ENCODE measurements at regions not wholly inside any gene's neighbourhood (a gene's known extent, or its start where the extent isn't known, plus 50 kb on each side); places are given as distances from the start of the nearest gene placed in this dataset.

GRCh38 chr4:189060104-189060503 is 880.6 kb upstream of the FRG1 start:
- TF ChIP-seq, protein P1, sequence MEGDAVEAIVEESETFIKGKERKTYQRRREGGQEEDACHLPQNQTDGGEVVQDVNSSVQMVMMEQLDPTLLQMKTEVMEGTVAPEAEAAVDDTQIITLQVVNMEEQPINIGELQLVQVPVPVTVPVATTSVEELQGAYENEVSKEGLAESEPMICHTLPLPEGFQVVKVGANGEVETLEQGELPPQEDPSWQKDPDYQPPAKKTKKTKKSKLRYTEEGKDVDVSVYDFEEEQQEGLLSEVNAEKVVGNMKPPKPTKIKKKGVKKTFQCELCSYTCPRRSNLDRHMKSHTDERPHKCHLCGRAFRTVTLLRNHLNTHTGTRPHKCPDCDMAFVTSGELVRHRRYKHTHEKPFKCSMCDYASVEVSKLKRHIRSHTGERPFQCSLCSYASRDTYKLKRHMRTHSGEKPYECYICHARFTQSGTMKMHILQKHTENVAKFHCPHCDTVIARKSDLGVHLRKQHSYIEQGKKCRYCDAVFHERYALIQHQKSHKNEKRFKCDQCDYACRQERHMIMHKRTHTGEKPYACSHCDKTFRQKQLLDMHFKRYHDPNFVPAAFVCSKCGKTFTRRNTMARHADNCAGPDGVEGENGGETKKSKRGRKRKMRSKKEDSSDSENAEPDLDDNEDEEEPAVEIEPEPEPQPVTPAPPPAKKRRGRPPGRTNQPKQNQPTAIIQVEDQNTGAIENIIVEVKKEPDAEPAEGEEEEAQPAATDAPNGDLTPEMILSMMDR (IDR thresholded peaks at IDR 0.05; ENCODE audit: unreplicated experiment): no peak
- Mint-ChIP-seq H3K36me3 (ENCODE audit: insufficient read depth) (peaks cover 2% of the 10 kb centered on the region), H3K27me3 (no peaks in the 10 kb centered on the region), H3K4me3 (ENCODE audit: low read depth) (no peak overlapping the region), H3K27ac (no peak overlapping the region), H3K4me1 (ENCODE audit: low read depth) (no peaks in the 10 kb centered on the region), H3K9me3 (ENCODE audit: low read depth) (peaks cover 15% of the 10 kb centered on the region)
- no peak for DNase-seq (ENCODE audit: low spot score, unreplicated experiment)

DNA sequence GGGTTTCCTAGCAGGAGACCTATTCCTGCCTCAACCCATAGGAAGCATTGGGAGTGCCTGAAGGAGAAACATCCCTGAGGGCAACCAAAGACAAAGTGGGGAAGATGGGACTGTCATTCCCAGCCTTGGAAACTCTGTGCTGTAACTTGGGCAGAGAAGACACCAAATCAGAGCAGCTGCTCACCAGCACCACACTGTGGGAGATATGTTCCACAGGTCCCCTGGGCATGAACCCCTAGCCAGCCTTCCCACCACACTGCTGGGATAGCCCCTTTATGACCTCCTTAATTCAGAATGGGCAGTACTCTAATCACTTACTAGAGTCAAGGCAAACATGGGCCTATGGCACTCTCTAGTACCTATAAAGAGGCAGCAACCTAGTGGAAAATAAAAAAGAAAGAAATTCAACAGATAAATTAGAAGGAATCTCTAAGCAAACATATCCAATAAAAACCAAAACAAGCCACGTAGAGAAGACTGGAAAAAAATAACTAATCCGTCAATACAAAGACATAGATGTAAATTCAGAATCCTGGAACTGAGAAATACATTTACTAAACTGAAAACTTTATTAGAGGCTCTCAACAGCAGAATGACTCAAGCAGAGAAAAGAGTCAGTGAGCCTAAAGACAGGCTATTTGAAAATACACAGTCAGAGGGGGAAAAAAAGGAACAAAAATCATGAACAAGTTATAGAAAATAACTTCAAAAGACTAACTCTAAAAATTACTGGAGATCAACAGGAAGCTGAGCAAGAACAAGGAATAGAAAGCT is 878.4 kb upstream of the FRG1 start:
- peaks cover 2% of the 10 kb centered on the region for H3K27me3 Mint-ChIP-seq
- TF ChIP-seq, protein P1 (IDR thresholded peaks at IDR 0.05; ENCODE audit: unreplicated experiment): no peak
- H3K4me1 Mint-ChIP-seq (ENCODE audit: low read depth): no peaks in the 10 kb centered on the region
- H3K36me3 Mint-ChIP-seq (ENCODE audit: insufficient read depth): peaks cover 2% of the 10 kb centered on the region
- peaks cover 15% of the 10 kb centered on the region for H3K9me3 Mint-ChIP-seq (ENCODE audit: low read depth)
- no peak overlapping the region for H3K27ac Mint-ChIP-seq
- DNase-seq (ENCODE audit: low spot score, unreplicated experiment): no peak
- no peak overlapping the region for H3K4me3 Mint-ChIP-seq (ENCODE audit: low read depth)

DNA sequence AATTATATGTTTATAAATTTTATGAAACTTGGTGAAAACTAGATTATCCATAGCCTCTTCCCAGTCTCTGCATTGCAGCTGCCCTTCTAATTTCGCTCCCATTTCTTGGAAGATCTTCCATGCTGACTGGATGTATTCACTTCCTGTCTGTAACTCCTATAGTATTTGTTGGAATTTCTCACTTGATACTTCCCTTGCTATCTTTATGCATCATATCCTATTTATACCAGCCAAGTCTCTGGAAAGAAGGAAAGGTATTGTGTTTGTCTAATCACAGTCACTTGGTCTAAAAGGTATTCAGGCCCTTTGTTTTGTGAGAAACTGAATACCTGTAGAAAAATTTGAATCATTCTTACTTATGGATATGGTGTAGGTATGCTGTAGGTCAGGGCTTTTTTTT is 870.9 kb upstream of the FRG1 start:
- Mint-ChIP-seq H3K4me3 (ENCODE audit: low read depth) (no peak overlapping the region), H3K36me3 (ENCODE audit: insufficient read depth) (no peaks in the 10 kb centered on the region), H3K27me3 (peaks cover 2% of the 10 kb centered on the region), H3K27ac (no peak overlapping the region), H3K9me3 (ENCODE audit: low read depth) (no peaks in the 10 kb centered on the region), H3K4me1 (ENCODE audit: low read depth) (no peaks in the 10 kb centered on the region)
- no peak for DNase-seq (ENCODE audit: low spot score, unreplicated experiment)
- TF ChIP-seq, protein P1 (IDR thresholded peaks at IDR 0.05; ENCODE audit: unreplicated experiment): no peak

- no peak for DNase-seq (ENCODE audit: low spot score, unreplicated experiment)
- H3K9me3 Mint-ChIP-seq (ENCODE audit: low read depth): peaks cover 6% of the 10 kb centered on the region
- H3K36me3 Mint-ChIP-seq (ENCODE audit: insufficient read depth): no peaks in the 10 kb centered on the region
- no peak overlapping the region for H3K4me3 Mint-ChIP-seq (ENCODE audit: low read depth)
- TF ChIP-seq, protein P1 (IDR thresholded peaks at IDR 0.05; ENCODE audit: unreplicated experiment): no peak
- peaks cover 2% of the 10 kb centered on the region for H3K27me3 Mint-ChIP-seq
- H3K27ac Mint-ChIP-seq: no peak overlapping the region
- H3K4me1 Mint-ChIP-seq (ENCODE audit: low read depth): no peaks in the 10 kb centered on the region
Measured at GRCh38 chr4:189071241-189071640, 869.4 kb upstream of the FRG1 start.

GRCh38 chr4:189073739-189074138 is 866.9 kb upstream of the FRG1 start:
- DNase-seq (ENCODE audit: low spot score, unreplicated experiment): no peak
- no peak overlapping the region for H3K27ac Mint-ChIP-seq
- no peak overlapping the region for H3K4me3 Mint-ChIP-seq (ENCODE audit: low read depth)
- no peaks in the 10 kb centered on the region for H3K36me3 Mint-ChIP-seq (ENCODE audit: insufficient read depth)
- TF ChIP-seq, protein P1 (IDR thresholded peaks at IDR 0.05; ENCODE audit: unreplicated experiment): no peak
- no peaks in the 10 kb centered on the region for H3K27me3 Mint-ChIP-seq
- H3K4me1 Mint-ChIP-seq (ENCODE audit: low read depth): no peaks in the 10 kb centered on the region
- peaks cover 9% of the 10 kb centered on the region for H3K9me3 Mint-ChIP-seq (ENCODE audit: low read depth)
